HPDE6-E6E7 (cell line): ENCODE measurements at regions not wholly inside any gene's neighbourhood (a gene's known extent, or its start where the extent isn't known, plus 50 kb on each side); places are given as distances from the start of the nearest gene placed in this dataset.
"Not testable (repeated sequence)": the region's sequence is repeated elsewhere in the genome, so short reads cannot be mapped to it uniquely, and the experiment has no call there.

Source experiments
- DNase-seq: peaks from one replicate; pipeline ENCODE4 v3.0.0; 2011; ENCODE audit warnings: missing footprints; ENCODE audit errors: extremely low spot score

DNA sequence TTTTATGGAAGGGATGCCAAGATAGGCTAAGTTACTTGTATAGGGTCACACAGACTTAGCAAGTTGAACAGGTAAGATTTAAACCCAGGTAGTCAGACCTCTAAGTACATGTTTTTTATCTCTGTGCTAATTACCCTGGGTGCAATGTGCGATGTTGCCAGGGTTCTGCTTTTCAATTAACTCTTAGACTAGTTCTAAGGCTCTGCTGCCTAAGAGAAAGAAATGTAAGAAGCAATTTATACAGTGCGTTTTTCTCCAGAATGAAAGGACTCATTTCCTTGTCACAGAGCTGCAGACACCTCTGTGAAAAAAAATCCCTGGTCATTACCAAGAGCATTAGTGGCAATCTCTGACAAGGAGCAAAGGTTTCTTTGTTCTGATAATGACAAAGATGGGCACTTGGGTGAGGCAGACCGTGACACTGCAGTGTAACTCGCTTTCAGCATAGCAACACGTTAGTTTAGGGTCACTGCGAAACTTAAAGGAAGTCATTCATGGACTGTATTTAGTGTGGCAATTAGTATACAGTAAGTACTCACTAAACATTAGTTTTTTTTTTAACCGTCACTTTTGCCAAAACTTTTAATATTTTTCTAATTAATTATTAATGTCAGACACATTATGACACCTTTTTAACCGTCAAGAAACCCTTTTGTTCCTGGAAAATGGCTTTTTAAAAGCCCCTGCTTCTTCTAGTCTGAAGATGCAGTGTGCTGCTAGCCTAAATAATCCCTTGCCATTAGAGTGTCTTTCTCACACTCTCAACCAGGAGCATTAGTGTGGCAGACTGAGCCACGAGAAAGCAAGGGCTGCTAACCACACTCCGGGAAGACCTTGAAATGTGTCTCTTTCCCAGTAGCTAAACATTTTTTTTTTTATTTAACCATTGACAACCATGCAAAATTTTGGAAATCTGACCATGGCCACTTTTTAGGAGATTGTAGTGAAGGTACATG lies 520.0 kb upstream of the C9orf72 start:
- no peak for DNase-seq

GRCh38 chr9:28101509-28101908 lies 528.2 kb upstream of the C9orf72 start:
- DNase-seq = no peak

DNA sequence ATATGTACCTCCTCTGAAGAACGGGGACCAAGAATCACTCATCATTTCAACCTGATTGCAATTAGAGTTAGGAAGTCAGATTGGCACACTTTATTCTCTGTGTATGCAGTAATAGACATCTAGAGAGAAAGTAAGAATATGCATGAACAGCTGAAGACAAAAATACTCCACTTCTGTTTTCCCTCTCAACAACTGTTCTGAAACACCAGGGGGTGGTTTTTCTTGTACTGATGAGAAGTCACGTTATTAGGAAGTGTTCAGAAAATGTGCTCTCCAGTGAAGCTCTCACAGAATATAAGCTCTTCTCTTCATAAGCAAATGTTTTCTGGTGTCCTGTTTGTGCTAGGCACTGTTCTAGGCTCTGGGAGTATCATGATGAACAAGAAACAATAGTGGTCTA lies 531.7 kb upstream of the C9orf72 start:
- no peak for DNase-seq

DNA sequence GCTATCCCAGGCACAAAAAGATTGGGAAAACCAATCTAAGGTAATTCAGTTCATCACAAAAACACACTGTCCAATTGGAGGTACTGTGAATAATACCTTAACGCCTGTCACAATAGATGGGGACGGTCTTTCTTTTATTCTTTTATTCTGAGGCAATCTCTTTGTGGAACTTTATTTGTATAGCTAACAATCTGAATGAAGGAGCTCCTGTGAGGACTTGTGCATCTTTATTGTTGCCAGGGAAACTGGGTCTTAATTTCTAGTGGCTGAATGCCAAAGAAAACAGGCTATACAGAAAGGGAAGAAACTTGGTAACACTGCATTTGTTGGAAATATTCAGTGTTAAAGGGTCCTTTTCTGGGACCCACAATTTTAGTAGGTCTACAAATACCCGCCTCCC lies 546.9 kb upstream of the C9orf72 start:
- DNase-seq = no peak

- no peak for DNase-seq
Observed at GRCh38 chr9:28120626-28121025, 547.3 kb upstream of the C9orf72 start.

DNA sequence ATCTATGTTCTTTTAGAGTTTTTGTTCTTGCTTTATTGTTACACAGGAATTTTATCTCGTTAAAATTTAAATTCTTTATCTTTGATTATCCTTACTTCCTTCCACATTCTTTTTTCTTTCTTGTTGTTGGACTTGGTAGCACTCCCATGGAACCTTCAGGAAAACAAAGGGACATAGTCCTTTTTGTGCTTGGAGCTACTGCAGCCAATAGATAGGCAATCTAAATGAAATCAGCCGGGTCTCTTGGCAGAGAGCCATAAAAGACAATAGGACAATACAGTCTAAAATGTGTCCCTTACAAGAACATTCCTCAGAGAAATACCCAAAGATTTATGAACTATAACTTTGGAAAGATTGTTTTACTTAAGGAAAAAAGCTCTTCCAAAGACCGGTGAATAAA lies 548.1 kb upstream of the C9orf72 start:
- no peak for DNase-seq

- DNase-seq = no peak
Observed at GRCh38 chr9:28124917-28125316, 551.6 kb upstream of the C9orf72 start.

DNA sequence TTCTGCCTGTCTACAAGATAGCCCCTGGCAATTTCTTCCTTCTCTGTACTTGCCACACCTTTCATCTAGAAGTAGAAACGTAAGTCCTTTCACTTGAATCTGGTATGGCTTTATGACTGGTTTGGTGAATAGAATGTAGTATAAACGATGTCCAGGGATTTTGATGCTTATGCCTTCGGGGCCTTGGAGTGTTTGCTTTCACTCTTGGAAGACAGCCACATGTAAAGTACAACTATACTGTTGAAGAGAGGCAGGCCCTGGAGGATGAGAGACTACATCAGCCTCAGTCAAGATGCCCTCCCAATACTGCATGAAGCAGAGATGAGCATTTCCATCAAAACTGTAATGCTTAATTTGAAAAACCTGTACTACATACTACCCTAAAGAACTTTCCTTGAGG lies 553.8 kb upstream of the C9orf72 start:
- DNase-seq = no peak

- DNase-seq = no peak
Observed at GRCh38 chr9:28134446-28134976, 561.2 kb upstream of the C9orf72 start.

DNA sequence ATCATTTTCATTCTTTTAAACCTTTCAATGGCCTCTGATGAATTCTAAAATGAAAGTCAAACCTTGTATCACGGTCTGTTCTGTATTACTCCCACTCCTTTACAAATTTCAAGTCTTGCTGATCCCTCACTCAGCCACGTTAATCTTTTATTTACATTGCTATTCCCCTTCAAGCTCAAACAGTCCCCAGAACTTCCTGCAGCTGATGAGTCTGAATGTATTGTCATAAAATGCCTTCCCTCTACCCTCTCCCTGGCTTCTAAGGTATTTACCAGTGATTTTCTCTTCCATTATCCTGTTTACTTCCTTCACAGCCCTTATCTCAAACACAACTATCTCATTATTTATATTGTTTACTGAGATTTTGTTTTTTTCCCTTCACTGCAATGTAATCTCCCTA lies 562.3 kb upstream of the C9orf72 start:
- DNase-seq = no peak

DNA sequence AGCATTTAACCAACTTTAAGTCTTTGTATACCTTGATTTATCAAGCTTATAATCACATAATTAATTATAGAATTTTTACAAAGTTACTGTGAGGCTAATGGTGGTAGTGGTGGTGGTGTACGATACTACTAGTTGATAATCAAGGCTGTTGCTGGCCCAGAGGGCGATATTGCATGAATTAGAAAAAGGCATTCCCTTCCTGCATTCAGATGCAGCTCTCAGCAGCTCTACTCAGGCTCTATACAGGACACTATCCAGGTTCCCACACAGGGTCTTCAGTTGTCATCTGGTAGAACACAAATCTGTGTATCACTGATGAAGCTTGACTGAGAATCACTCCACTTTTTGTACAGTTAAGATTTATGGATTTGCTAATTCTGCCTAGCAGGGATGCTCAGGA lies 562.8 kb upstream of the C9orf72 start:
- no peak for DNase-seq

DNA sequence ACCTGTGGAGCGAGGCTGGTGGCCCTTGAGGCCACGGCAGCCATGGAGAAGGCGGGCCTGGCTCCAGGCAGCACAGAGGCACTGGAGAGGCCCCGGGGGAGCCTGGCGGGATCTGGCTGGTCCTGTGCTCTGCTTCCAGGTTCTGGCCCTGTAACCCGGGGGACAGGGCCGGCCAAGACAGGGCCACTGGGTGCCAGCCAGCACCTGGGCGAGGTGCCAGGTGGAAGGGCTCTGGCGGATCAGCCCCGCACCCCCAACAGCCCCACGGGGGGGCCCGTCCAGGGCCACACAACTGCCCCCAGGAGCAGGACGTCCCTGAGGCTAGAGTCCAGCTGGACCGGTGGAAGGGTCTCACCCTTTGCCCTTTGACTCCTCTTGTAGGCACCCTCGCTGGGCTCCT lies 574.1 kb upstream of the C9orf72 start:
- not testable (repeated sequence) for DNase-seq

- not testable (repeated sequence) for DNase-seq
Observed at GRCh38 chr9:28147923-28148597, 574.8 kb upstream of the C9orf72 start.

DNA sequence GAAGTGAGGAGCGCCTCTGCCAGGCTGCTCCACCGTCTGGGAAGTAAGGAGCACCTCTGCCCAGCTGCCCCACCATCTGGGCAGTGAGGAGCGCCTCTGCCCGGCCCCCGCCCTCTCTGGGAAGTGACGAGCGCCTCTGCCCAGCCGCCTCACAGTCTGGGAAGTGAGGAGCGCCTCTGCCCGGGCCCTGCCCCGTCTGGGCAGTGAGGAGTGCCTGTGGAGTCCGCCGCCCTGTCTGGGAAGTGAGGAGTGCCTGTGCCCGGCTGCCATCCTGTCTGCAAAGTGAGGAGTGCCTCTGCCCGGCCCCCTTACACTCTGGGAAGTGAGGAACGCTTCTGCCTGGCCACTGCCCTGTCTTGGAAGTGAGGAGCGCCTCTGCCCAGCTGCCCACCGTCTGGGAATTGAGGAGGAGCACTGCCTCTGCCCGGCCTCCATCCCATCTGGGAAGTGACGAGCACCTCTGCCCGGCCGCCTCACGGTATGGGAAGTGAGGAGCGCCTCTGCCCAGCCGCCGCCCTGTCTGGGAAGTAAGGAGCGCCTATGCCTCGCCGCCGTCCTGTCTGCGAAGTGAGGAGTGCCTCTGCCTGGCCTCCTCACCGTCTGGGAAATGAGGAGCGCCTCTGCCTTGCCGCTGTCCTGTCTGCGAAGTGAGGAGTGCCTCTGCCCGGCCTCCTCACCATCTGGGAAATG lies 576.2 kb upstream of the C9orf72 start:
- DNase-seq = not testable (repeated sequence)

DNA sequence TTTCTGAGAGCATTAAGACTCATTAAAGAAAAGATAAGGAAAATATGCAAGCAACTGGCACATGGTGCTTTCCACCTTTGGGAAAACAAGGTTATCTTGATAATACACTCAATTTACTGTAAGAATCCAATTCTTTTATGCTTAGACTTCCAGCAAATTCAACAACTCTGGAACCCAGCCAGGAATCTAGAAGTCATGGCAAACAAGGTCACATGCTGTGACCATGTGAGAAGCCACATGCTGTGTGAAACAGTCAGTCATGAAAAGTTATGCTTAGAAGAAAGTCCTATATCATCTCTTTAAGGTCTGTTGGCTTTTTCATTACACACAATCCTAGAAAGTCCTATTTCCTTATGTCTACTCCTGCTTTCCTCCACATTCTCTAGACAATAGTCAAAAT lies 581.8 kb upstream of the C9orf72 start:
- no peak for DNase-seq

DNA sequence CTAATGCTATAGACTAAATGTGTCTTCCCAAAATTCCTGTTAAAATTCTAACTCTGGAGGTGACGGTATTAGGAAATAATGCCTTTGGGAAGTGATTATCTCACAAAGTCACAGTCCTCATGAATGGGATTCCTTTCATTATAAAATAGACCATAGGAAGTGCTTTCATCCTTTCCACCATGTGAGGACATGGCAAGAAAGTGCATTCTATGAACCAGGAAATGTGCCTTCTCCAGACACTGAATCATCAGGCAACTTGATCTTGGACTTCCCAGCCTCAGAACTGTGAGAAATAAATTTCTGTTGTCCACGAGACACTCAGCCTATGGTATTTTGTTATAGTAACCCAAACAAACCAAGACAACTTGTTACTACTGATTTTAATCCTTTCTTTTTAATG lies 582.4 kb upstream of the C9orf72 start:
- no peak for DNase-seq

DNA sequence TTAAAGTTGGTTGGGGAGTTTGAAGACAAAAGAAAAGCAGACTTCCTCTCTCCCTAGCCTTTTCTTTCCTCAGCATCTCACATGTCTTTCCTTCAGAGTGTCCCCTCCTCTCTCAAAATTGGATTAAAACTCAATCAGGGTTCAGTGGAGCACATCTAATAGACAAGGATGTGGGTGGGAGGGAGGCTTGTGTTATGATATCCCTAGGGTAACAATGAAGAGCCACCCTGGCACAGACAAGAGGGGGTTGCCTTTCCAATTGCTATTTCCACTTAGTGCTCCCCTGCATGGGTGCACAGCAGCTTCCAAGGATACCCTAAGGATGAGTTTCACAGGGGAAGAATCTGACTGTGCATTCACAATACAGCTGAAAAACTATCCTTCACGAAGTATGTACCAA lies 585.2 kb upstream of the C9orf72 start:
- DNase-seq = no peak

GRCh38 chr9:28163619-28164018 lies 590.3 kb upstream of the C9orf72 start:
- no peak for DNase-seq

DNA sequence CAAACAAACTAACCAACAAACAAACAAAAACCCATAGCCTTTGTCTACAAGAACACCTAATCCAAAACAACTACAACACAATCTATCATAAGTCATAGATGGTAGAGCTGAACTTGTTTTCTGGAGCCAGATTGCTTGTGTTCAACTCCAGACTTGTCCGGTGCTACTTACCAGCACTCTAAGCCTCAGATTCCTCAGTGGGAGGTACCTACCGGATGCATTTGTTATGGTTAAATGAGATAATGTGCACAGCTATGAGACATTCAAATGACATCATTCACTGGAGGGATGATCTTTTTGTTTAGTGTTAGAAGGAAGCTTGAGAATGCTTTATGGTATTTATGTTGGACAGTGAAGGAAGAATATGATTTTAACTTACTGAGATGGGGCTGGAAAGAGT lies 592.9 kb upstream of the C9orf72 start:
- DNase-seq = no peak

DNA sequence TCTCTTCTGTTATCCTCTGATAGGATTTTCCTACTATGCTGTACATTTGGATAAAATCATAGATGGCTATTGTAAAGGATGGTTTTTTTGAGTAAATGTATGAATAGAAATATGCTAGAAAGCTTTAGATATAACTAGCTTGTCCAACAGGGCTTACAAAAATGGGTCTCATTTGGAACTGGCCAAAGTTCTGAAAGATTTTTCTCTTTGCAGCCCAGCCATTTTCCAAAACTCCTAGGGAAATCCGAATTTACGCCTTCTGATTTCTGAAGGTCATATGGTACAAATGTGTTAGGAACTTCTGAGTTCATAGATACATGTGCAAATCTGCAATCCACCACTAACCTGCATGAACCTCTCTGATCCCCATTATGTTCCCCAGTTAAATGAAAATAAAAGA lies 603.9 kb upstream of the C9orf72 start:
- no peak for DNase-seq

DNA sequence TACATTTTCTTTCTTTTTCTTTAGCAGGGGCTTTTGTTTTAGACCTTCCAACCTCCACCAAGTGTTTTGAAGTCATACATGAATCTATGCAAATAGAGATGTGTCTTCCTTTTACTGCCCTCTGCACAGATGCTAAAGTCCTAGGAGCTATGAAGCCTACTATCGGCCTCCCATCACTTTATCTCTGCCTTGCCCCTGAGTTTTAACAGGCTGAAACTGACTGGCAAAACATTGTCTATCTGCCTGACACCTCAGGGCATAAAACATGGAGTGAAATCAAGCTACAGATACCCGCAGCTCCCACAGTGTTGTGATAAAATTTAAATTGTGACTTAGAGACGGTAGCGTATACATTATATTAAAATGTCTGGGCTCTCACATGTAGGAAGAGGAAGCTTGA lies 604.6 kb upstream of the C9orf72 start:
- no peak for DNase-seq

- DNase-seq = no peak
Observed at GRCh38 chr9:28179893-28180292, 606.6 kb upstream of the C9orf72 start.
